DOHH2 (cell line): ENCODE measurements at regions not wholly inside any gene's neighbourhood (a gene's known extent, or its start where the extent isn't known, plus 50 kb on each side); places are given as distances from the start of the nearest gene placed in this dataset.

Source experiments
- H3F3A ChIP-seq: fragments of 200-600 bp; sonication (generic), shearing (Covaris generic); 2 replicates; pipeline ENCODE4 v1.6.0; 2016; ENCODE audit warnings: antibody characterized with exemption, mild to moderate bottlenecking; ENCODE audit not compliant: control insufficient read depth, insufficient read depth
- H3K27ac ChIP-seq: fragments of 200-600 bp; sonication (generic); 2 replicates; pipeline ENCODE4 v1.5.1; 2014; ENCODE audit warnings: low read depth, mild to moderate bottlenecking, low read length, moderate library complexity
- H3K27me3 ChIP-seq: fragments of 200-600 bp; sonication (generic); 2 replicates; pipeline ENCODE4 v1.6.1; 2014; ENCODE audit warnings: mild to moderate bottlenecking, low read length, mixed read lengths; ENCODE audit not compliant: control insufficient read depth
- H3K36me3 ChIP-seq: fragments of 200-600 bp; sonication (generic); 2 replicates; pipeline ENCODE4 v1.6.1; 2014; ENCODE audit warnings: mild to moderate bottlenecking, low read length, moderate library complexity, mixed read lengths; ENCODE audit not compliant: control insufficient read depth
- H3K4me1 ChIP-seq: fragments of 200-600 bp; sonication (generic); 2 replicates; pipeline ENCODE4 v1.6.1; 2014; ENCODE audit warnings: mild to moderate bottlenecking, low read length, mixed read lengths; ENCODE audit not compliant: control insufficient read depth
- H3K4me2 ChIP-seq: fragments of 200-600 bp; sonication (generic); 2 replicates; pipeline ENCODE4 v1.6.0; 2014; ENCODE audit warnings: mild to moderate bottlenecking, low read length, moderate library complexity
- H3K4me3 ChIP-seq: fragments of 200-600 bp; sonication (generic); 2 replicates; pipeline ENCODE4 v1.5.1; 2014; ENCODE audit warnings: mild to moderate bottlenecking, low read length, mixed read lengths
- H3K79me2 ChIP-seq: fragments of 200-600 bp; sonication (generic); 2 replicates; pipeline ENCODE4 v1.6.1; 2014; ENCODE audit warnings: mild to moderate bottlenecking, low read length, mixed read lengths; ENCODE audit not compliant: control insufficient read depth
- H3K9me2 ChIP-seq: fragments of 200-600 bp; sonication (generic); replicated peaks from 2 replicates; pipeline ENCODE4 v1.6.1; 2014; ENCODE audit warnings: mild to moderate bottlenecking, low read length, mixed read lengths; ENCODE audit not compliant: control insufficient read depth
- H3K9me3 ChIP-seq: fragments of 200-600 bp; sonication (generic); 2 replicates; pipeline ENCODE4 v1.6.1; 2014; ENCODE audit warnings: antibody characterized with exemption, low read length, mixed read lengths; ENCODE audit not compliant: control insufficient read depth, insufficient read depth
- H4K20me1 ChIP-seq: fragments of 200-600 bp; sonication (generic); 2 replicates; pipeline ENCODE4 v1.6.0; 2014; ENCODE audit warnings: low read depth, mild to moderate bottlenecking, antibody characterized with exemption, low read length, moderate library complexity; ENCODE audit not compliant: control insufficient read depth, insufficient read depth
- EZH2phosphoT487 ChIP-seq: fragments of 200-600 bp; sonication (generic); IDR thresholded peaks from 2 replicates; pipeline ENCODE4 v1.6.1; 2017; ENCODE audit warnings: borderline replicate concordance, mild to moderate bottlenecking, antibody characterized with exemption, low read length, moderate library complexity, mixed read lengths
- TF ChIP-seq, protein P1 (sequence below): fragments of 200-600 bp; sonication (generic); IDR thresholded peaks from one replicate; pipeline ENCODE4 v1.5.1; 2014; ENCODE audit warnings: antibody characterized with exemption, mild to moderate bottlenecking, low read depth, low read length; ENCODE audit not compliant: poor library complexity, severe bottlenecking

DNA sequence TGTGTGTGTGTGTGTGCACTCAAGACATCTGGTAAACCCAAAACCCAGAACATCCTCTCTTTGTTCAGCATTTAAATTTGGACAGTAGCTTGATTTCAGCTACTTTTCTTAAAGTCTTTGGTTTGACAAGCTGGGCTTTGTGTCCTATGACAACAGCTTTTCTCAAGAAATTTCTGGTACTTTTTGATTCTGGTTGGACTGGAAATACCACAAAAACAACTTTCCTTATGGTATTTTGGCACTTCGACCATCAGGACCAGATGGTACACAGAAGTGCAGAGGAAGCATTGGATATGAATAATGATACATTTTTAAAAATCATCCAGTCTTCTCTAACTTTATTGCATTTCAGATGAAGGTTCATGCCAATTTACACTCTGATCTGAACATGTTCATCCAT, 286.6 kb upstream of the FLRT2 start:
- no peak overlapping the region for H3K4me2 ChIP-seq
- H3K27me3 ChIP-seq, result no peaks in the 10 kb centered on the region
- H3K9me3 ChIP-seq, result no peaks in the 10 kb centered on the region
- no peaks in the 10 kb centered on the region for H4K20me1 ChIP-seq
- no peaks in the 10 kb centered on the region for H3K4me1 ChIP-seq
- no peak for TF ChIP-seq EZH2phosphoT487
- TF ChIP-seq, protein P1, sequence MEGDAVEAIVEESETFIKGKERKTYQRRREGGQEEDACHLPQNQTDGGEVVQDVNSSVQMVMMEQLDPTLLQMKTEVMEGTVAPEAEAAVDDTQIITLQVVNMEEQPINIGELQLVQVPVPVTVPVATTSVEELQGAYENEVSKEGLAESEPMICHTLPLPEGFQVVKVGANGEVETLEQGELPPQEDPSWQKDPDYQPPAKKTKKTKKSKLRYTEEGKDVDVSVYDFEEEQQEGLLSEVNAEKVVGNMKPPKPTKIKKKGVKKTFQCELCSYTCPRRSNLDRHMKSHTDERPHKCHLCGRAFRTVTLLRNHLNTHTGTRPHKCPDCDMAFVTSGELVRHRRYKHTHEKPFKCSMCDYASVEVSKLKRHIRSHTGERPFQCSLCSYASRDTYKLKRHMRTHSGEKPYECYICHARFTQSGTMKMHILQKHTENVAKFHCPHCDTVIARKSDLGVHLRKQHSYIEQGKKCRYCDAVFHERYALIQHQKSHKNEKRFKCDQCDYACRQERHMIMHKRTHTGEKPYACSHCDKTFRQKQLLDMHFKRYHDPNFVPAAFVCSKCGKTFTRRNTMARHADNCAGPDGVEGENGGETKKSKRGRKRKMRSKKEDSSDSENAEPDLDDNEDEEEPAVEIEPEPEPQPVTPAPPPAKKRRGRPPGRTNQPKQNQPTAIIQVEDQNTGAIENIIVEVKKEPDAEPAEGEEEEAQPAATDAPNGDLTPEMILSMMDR, result no peak
- H3F3A ChIP-seq, result no peaks in the 10 kb centered on the region
- H3K79me2 ChIP-seq, result no peaks in the 10 kb centered on the region
- no peaks in the 10 kb centered on the region for H3K36me3 ChIP-seq
- H3K27ac ChIP-seq, result no peak overlapping the region
- H3K9me2 ChIP-seq, result no peaks in the 10 kb centered on the region
- no peak overlapping the region for H3K4me3 ChIP-seq

DNA sequence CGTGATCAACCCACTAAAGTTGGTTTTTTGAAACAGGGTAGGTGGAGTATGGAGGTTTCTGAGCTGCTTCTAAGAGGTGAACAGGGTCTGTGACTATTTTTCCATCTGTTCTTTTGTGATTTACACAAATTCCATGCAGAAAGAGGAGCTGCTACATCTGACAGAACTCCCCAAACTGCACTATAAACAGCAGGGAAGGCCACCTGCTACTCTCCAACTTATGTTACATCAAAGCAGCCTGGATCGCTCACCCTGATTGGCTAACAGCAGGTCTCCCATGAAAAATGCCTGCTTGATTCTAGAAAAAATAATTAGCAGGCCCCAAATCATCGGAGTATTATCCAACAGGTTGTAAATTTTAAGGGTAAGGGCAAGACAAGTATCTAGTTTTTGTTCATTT, 282.9 kb upstream of the FLRT2 start:
- H3K9me2 ChIP-seq, result no peaks in the 10 kb centered on the region
- H3K9me3 ChIP-seq, result no peaks in the 10 kb centered on the region
- TF ChIP-seq, protein P1, result no peak
- TF ChIP-seq EZH2phosphoT487, result no peak
- H3K4me3 ChIP-seq, result no peak overlapping the region
- H3K27me3 ChIP-seq, result no peaks in the 10 kb centered on the region
- H3F3A ChIP-seq, result no peaks in the 10 kb centered on the region
- no peaks in the 10 kb centered on the region for H3K79me2 ChIP-seq
- H4K20me1 ChIP-seq, result no peaks in the 10 kb centered on the region
- no peaks in the 10 kb centered on the region for H3K4me1 ChIP-seq
- H3K27ac ChIP-seq, result no peak overlapping the region
- no peaks in the 10 kb centered on the region for H3K36me3 ChIP-seq
- no peak overlapping the region for H3K4me2 ChIP-seq

DNA sequence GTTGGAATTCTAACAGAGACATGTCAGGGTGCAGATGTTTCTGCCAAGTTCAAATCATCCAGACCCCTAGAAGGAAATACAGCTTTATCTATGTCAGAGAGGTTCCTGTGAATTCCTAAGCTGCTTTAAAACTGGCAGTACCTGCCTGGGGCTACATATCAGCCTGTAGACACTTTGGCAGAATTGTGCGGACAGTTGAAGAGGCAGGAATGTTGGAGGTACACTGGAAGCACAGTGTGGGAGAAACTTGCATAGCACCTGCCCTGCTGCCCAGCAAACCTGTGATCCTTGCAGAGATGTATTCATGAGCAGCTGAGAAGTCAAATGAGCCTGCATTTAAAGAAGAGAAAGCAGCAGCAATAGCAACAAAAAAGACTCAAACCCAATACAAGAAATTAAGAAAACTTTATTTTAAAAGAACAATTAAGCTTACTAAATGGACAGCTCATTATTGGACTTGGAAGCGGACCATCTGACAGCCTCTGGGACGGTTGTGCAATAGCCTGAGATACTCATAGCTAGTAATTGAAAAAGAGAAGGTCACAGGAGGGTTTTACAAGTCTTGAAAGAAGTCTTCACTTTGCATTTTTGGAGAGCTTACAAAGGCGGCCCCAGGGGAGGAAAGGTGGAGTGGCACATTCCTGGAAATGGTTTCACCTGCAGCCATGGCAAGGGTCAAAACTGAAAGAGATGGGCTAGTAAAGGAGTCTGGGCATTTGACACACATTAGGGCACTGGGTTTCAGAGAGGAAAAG, 280.9 kb upstream of the FLRT2 start:
- Histone ChIP-seq H3K4me2 (no peak overlapping the region), H4K20me1 (no peaks in the 10 kb centered on the region), H3K9me2 (no peaks in the 10 kb centered on the region), H3K4me1 (no peaks in the 10 kb centered on the region), H3F3A (no peaks in the 10 kb centered on the region), H3K79me2 (no peaks in the 10 kb centered on the region), H3K27me3 (no peaks in the 10 kb centered on the region), H3K9me3 (peaks cover 2% of the 10 kb centered on the region; the same call in 1 of the 2 replicates), H3K27ac (no peak overlapping the region), H3K36me3 (no peaks in the 10 kb centered on the region), H3K4me3 (no peak overlapping the region)
- TF ChIP-seq, protein P1, result no peak
- no peak for TF ChIP-seq EZH2phosphoT487
